ENCODE measurements at regions not wholly inside any gene's neighbourhood (a gene's known extent, or its start where the extent isn't known, plus 50 kb on each side); places are given as distances from the start of the nearest gene placed in this dataset.
A peak's percentile ranks its signal among the peaks of the same experiment; 100 is the strongest.

DNA sequence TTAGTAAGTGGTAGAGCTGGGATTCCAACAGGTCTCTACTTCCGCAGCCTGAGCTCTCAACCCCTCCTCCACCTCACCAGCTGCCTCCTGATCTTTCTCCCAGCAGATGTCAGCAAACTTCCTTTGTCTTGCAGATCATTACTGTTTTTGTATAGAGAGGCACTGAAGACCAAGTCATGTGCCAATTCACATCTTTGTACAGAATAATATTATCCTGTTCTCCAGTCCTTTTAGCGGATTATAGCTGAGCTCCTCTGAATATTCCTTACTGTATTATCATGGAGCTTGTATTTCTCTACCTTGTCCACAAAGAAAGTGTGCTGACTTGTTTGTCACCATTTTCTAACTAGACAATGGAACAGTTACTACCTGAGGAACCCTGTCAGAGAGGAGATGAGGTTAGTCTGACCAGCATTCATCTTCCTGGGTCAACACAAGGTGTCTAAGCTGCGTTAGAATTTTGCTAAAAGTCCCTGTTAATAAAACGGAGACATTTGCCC, 142.3 kb upstream of the ARHGAP5 start:
- H3K4me3 ChIP-seq (ENCODE audit: low read depth, low read length): no peak overlapping the region
- no peak for DNase-seq (ENCODE audit: low read depth)
- in situ Hi-C loops (cut with HindIII; ENCODE audit: low sequenced_read_pairs): no loop called here
- TF ChIP-seq, protein P1, sequence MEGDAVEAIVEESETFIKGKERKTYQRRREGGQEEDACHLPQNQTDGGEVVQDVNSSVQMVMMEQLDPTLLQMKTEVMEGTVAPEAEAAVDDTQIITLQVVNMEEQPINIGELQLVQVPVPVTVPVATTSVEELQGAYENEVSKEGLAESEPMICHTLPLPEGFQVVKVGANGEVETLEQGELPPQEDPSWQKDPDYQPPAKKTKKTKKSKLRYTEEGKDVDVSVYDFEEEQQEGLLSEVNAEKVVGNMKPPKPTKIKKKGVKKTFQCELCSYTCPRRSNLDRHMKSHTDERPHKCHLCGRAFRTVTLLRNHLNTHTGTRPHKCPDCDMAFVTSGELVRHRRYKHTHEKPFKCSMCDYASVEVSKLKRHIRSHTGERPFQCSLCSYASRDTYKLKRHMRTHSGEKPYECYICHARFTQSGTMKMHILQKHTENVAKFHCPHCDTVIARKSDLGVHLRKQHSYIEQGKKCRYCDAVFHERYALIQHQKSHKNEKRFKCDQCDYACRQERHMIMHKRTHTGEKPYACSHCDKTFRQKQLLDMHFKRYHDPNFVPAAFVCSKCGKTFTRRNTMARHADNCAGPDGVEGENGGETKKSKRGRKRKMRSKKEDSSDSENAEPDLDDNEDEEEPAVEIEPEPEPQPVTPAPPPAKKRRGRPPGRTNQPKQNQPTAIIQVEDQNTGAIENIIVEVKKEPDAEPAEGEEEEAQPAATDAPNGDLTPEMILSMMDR (IDR thresholded peaks at IDR 0.05; ENCODE audit: low read depth, low read length, missing control alignments): peak; percentile 50

DNA sequence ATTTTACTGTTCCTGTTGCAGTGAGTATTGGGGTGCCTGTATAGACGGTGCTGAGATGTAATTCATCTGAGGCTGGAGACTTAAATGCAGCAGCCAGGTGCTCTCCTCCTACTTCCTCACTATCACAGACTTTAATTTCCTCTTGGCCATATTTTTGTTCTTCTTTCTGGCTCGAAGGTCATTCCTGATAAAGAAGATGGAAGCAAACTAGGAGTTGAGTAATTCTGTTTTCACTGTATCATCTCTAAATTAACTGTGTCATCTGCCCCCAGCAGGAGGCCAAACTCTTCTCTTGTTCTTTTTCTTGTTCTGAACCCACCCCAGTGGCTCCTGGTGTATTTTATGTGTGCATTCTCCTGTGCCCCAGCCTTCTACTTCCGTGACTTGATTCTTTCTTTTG, 141.7 kb upstream of the ARHGAP5 start:
- no peak overlapping the region for H3K4me3 ChIP-seq (ENCODE audit: low read depth, low read length)
- TF ChIP-seq, protein P1 (IDR thresholded peaks at IDR 0.05; ENCODE audit: low read depth, low read length, missing control alignments): no peak
- in situ Hi-C loops (cut with HindIII; ENCODE audit: low sequenced_read_pairs): no loop called here
- DNase-seq (ENCODE audit: low read depth): no peak

DNA sequence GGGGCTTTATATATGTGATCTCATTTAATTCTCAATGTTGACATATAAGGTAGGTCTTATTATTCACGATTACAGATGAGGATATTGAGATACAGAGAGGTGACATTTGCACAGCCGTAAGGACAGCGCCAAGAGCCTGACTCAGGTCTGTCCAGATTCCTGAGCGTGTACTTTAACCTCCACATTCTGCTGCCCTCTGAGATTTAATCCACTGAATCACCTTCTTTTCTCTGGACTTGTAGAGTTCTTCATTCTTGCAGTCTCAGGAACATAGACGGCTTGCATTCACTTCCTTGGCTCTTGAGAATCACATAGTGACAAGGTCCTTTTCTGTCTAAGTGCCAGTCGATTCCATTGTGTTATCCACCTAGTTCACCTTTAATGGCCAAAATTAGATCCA, 141.0 kb upstream of the ARHGAP5 start:
- DNase-seq (ENCODE audit: low read depth): no peak
- in situ Hi-C loops (cut with HindIII; ENCODE audit: low sequenced_read_pairs): no loop called here
- TF ChIP-seq, protein P1 (IDR thresholded peaks at IDR 0.05; ENCODE audit: low read depth, low read length, missing control alignments): no peak
- H3K4me3 ChIP-seq (ENCODE audit: low read depth, low read length): no peak overlapping the region

DNA sequence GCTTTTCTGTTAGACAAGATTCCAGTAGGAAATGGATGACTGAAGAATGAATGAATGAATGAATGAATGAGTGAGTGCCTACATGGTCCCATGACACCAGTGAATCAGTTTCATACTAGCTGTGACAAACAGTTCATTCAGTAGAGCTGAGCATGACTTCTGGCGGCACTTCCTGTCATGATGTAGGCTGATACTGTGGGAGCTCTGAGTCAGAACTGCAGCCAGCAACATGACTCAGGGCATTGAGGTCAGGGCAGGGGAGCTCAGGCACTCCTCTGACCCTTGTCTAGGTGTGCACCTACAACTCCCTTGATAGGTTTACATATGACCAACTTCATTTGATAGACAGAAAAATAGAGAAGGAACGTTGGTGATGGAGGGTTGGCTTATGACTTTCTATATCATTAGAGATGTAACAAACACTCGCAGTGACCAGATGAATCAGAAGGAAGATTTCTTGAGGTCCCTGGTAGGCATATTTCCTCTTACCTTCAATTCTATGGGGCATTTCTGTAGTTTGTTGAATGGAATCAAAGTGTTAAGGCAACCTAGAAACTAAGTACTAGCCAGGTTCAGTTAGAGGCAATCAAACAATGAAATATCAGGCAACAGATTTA, 139.3 kb upstream of the ARHGAP5 start:
- no peak for DNase-seq (ENCODE audit: low read depth)
- in situ Hi-C loops (cut with HindIII; ENCODE audit: low sequenced_read_pairs): no loop called here
- TF ChIP-seq, protein P1 (IDR thresholded peaks at IDR 0.05; ENCODE audit: low read depth, low read length, missing control alignments): no peak
- H3K4me3 ChIP-seq (ENCODE audit: low read depth, low read length): no peak overlapping the region

DNA sequence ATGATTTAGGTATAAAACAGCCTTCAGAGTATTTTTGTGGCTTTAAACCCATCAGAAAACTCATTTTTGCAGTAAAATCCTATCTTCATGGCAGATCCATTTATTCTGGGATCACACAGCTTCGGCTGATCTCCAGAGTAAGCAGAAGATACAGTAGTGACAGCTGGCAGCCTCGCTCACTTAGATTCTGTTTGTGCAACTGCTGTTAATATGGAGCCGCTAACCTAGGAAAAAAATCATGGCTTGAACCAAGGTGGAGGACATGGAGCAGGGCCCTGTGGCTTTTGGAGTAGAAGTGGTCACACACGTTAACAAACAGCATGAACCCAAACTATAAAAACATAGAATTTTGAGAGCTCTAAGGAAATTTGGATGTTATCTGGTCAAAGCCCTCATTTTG, 137.2 kb upstream of the ARHGAP5 start:
- no peak for DNase-seq (ENCODE audit: low read depth)
- no peak overlapping the region for H3K4me3 ChIP-seq (ENCODE audit: low read depth, low read length)
- in situ Hi-C loops (cut with HindIII; ENCODE audit: low sequenced_read_pairs): no loop called here
- TF ChIP-seq, protein P1 (IDR thresholded peaks at IDR 0.05; ENCODE audit: low read depth, low read length, missing control alignments): no peak

DNA sequence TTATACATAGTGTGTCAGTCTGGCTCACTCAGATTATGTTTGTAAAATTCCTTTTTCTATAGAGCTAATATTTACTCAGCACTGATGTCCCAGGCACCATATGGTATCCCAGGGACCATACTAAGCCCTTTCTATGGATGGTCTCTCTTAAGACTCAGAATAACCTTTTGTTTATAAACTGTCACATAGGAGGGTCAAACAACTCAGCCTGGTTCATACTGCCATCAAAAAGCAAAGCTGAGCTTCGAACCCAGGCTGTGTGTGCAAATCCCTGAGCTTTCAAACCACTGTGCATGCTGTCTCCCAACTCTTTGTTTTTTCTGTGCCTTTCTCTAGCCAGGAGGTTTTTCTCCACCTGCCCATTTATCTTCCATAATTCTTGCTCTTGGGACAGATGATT, 135.6 kb upstream of the ARHGAP5 start:
- in situ Hi-C loops (cut with HindIII; ENCODE audit: low sequenced_read_pairs): no loop called here
- no peak overlapping the region for H3K4me3 ChIP-seq (ENCODE audit: low read depth, low read length)
- no peak for DNase-seq (ENCODE audit: low read depth)
- TF ChIP-seq, protein P1 (IDR thresholded peaks at IDR 0.05; ENCODE audit: low read depth, low read length, missing control alignments): no peak

All from astrocyte of the cerebellum (primary cell).